Fibroblast of mammary gland (primary cell): ENCODE measurements at regions not wholly inside any gene's neighbourhood (a gene's known extent, or its start where the extent isn't known, plus 50 kb on each side); places are given as distances from the start of the nearest gene placed in this dataset.

Experiments used
- DNase-seq: peaks from one replicate; pipeline ENCODE4 v3.0.0-alpha.2; 2010; ENCODE audit warnings: low read depth
- H3K4me3 ChIP-seq: 2 replicates; pipeline ENCODE4 v1.5.1; 2011; ENCODE audit warnings: low read depth, mild to moderate bottlenecking, low read length, moderate library complexity; ENCODE audit not compliant: control insufficient read depth
- CTCF ChIP-seq: conservative IDR thresholded peaks from 2 replicates; pipeline ENCODE4 v1.5.1; 2011; ENCODE audit warnings: low read depth, low read length, inconsistent platforms; ENCODE audit not compliant: control insufficient read depth, insufficient read depth

DNA sequence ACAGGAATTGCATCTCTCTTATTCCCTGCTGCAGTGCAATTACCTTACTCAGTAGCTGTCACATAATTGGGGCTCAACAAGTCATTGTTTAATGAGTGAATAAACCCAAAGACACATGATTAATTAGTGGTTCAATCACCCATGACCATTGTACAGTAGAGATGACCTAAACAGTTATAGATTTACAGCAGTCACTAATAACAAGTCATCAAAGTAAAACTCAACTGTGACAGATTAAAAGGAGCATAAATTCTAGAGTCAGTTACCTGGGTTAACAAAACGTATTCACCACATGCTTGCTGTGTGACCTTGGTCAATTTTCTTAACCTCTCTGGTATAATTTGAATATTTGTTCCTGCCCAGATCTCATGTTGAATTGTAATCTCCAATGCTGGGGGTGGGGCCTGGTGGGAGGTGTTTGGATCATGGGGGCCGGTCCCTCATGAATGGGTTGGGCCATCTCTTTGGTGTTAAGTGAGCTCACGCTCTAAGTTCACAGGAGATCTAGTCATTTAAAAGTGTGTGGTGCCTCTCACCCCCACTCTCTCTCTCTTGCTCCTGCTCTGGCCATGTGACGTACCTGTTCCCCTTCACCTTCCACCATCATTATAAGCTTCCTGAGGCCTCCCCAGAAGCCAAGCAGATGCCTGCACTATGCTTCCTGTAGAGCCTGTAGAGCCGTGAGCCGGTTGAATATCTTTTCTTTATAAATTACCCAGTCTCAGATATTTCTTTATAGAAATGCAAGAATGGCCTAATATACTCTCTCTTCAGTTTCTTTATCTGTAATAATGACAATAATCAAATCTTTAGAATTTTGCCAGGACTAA lies 141.9 kb upstream of the PLEKHG7 start:
- DNase-seq, result no peak
- no peak for TF ChIP-seq CTCF
- no peak overlapping the region for H3K4me3 ChIP-seq

GRCh38 chr12:92558806-92559205 lies 144.0 kb upstream of the PLEKHG7 start:
- no peak overlapping the region for H3K4me3 ChIP-seq
- DNase-seq, result peak; percentile 80
- TF ChIP-seq CTCF, result no peak

GRCh38 chr12:92558215-92558773 lies 144.5 kb upstream of the PLEKHG7 start:
- TF ChIP-seq CTCF, result no peak
- DNase-seq, result no peak

DNA sequence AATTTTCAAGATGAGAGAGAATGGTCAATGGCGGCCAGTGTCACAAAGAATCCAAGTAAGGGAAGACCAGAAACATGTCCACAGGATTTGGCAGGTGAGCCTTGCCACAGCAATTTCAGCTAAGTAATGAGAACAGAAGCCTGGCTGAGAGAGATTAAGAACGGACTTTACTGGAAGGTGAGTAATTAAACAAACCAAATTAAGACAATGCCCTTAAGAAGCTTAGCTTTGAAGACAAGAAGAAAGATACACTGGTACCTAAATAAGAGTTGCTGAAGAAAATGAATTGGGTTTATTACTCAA lies 145.4 kb upstream of the PLEKHG7 start:
- H3K4me3 ChIP-seq, result no peak overlapping the region
- no peak for DNase-seq
- no peak for TF ChIP-seq CTCF

More at GRCh38 chr12:92558215-92558773, 144.5 kb upstream of the PLEKHG7 start:
- H3K4me3 ChIP-seq, result no peak overlapping the region

DNA sequence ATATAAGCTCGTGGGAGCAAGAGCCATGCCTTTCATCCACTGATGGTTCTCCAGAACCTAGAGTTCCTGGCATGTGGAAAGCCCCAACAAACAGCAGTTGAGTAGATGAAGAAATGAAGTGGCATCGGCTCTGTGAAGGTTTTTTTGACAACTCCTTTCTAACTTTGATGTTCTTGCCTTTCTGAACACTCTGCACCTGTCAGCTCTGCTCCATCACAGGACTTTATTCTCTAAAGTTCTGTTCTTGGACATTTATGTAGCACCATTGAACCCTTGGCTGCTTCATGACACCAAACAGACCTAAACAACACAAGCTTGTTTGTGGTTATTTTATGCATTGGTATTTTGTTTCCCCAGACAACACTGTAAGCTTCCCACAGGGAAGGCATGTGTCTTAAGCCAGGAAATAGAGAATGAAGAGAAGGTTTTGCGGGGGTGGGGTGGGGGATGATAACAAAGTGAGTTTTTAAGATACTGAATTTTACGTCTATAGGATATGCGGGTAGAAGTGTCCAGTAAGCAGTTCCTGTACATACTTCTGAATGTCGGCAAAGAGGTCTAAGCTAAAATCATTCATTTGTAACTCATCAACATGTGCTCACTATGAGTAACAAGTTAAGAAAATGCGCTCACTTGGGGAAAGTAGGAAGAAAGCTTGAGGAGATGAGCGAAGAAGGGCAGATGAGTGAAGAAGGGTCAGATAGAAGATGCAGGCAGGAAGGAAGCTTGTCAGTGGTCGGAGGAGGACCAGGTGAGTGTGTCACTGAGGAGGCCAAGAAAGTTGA lies 146.0 kb upstream of the PLEKHG7 start:
- no peak for DNase-seq
- TF ChIP-seq CTCF, result no peak
- H3K4me3 ChIP-seq, result no peak overlapping the region

GRCh38 chr12:92556141-92556540 lies 146.6 kb upstream of the PLEKHG7 start:
- H3K4me3 ChIP-seq, result no peak overlapping the region

More at GRCh38 chr12:92556141-92556540, 146.6 kb upstream of the PLEKHG7 start:
- no peak for DNase-seq
- no peak for TF ChIP-seq CTCF
